ENCODE measurements at regions not wholly inside any gene's neighbourhood (a gene's known extent, or its start where the extent isn't known, plus 50 kb on each side); places are given as distances from the start of the nearest gene placed in this dataset.

- TF ChIP-seq JUND (IDR thresholded peaks at IDR 0.05): no peak
- no peak for TF ChIP-seq SRF (IDR thresholded peaks at IDR 0.05; ENCODE audit: low read depth)
- no peak for TF ChIP-seq ZNF274 (IDR thresholded peaks at IDR 0.05; ENCODE audit: low read depth, low read length)
- TF ChIP-seq CTCF (IDR thresholded peaks at IDR 0.05 in 2 of 3, conservative IDR thresholded peaks at IDR 0.05 in 1 of 3; ENCODE audit: borderline replicate concordance in 1 of 3, insufficient read depth in 1 of 3, low read depth in 2 of 3, low read length in 2 of 3): no peak
- TF ChIP-seq EZH2 (IDR thresholded peaks at IDR 0.05): no peak
- no peak for TF ChIP-seq POLR2A (IDR thresholded peaks at IDR 0.05; ENCODE audit: borderline replicate concordance, extremely low read depth, insufficient read depth, insufficient read length)
- no peak for TF ChIP-seq ELF1 (IDR thresholded peaks at IDR 0.05; ENCODE audit: borderline replicate concordance, low read depth)
- no peak for TF ChIP-seq RAD21 (IDR thresholded peaks at IDR 0.05; ENCODE audit: low read depth)
- TF ChIP-seq EGR1 (IDR thresholded peaks at IDR 0.05; ENCODE audit: low read depth): no peak
- no peak for TF ChIP-seq YY1 (IDR thresholded peaks at IDR 0.05; ENCODE audit: extremely low read depth, insufficient replicate concordance, low read depth, low read length)
- no peak for TF ChIP-seq ZBTB33 (IDR thresholded peaks at IDR 0.05; ENCODE audit: extremely low read depth, insufficient replicate concordance, low read length)
Observed at GRCh38 chr4:158428242-158428641, 93.4 kb upstream of the RXFP1 start.
